ENCODE measurements at regions not wholly inside any gene's neighbourhood (a gene's known extent, or its start where the extent isn't known, plus 50 kb on each side); places are given as distances from the start of the nearest gene placed in this dataset.
A peak's percentile ranks its signal among the peaks of the same experiment; 100 is the strongest.

- Histone ChIP-seq H3K27ac (no peak overlapping the region), H3K4me1 (no peaks in the 10 kb centered on the region), H3K4me3 (no peak overlapping the region), H3K36me3 (no peaks in the 10 kb centered on the region), H3K9me3 (no peaks in the 10 kb centered on the region), H3K27me3 (no peaks in the 10 kb centered on the region)
- intact Hi-C loops (cut with DNase I; ENCODE audit: low total_unique reads) = no loop called here
- no peak for DNase-seq (ENCODE audit: low spot score in 2 of 2)
- TF ChIP-seq POLR2A (IDR thresholded peaks at IDR 0.05) = no peak
- TF ChIP-seq POLR2AphosphoS5 (IDR thresholded peaks at IDR 0.05) = no peak
- TF ChIP-seq CTCF (IDR thresholded peaks at IDR 0.05) = no peak
Observed at GRCh38 chr14:45819107-45819506, 566.1 kb upstream of the MIS18BP1 start.

- Histone ChIP-seq H3K27me3 (no peaks in the 10 kb centered on the region), H3K9me3 (no peaks in the 10 kb centered on the region), H3K27ac (no peak overlapping the region), H3K4me3 (no peak overlapping the region), H3K4me1 (peaks cover 0 to 3% of the 10 kb centered on the region in 2 donors), H3K36me3 (no peaks in the 10 kb centered on the region)
- intact Hi-C loops (cut with DNase I; ENCODE audit: low total_unique reads) = no loop called here
- peak in 1 of 2 donors; percentile 17 for DNase-seq (ENCODE audit: low spot score in 2 of 2)
- TF ChIP-seq CTCF (IDR thresholded peaks at IDR 0.05) (no peak), POLR2AphosphoS5 (IDR thresholded peaks at IDR 0.05) (no peak), POLR2A (IDR thresholded peaks at IDR 0.05) (no peak)
Observed at GRCh38 chr14:45811155-45811554, 558.2 kb upstream of the MIS18BP1 start.

GRCh38 chr14:45810152-45810872, 557.3 kb upstream of the MIS18BP1 start:
- H3K9me3 ChIP-seq = no peaks in the 10 kb centered on the region
- intact Hi-C loops (cut with DNase I; ENCODE audit: low total_unique reads) = no loop called here
- no peak for DNase-seq (ENCODE audit: low spot score in 2 of 2)
- no peak overlapping the region for H3K27ac ChIP-seq
- no peaks in the 10 kb centered on the region for H3K27me3 ChIP-seq
- no peak overlapping the region for H3K4me3 ChIP-seq
- H3K4me1 ChIP-seq = peaks cover 0 to 3% of the 10 kb centered on the region in 2 donors
- H3K36me3 ChIP-seq = no peaks in the 10 kb centered on the region
- no peak for TF ChIP-seq POLR2A (IDR thresholded peaks at IDR 0.05)
- TF ChIP-seq CTCF (IDR thresholded peaks at IDR 0.05) = no peak
- TF ChIP-seq POLR2AphosphoS5 (IDR thresholded peaks at IDR 0.05) = no peak

GRCh38 chr14:45807178-45807899, 554.3 kb upstream of the MIS18BP1 start:
- intact Hi-C loops (cut with DNase I; ENCODE audit: low total_unique reads) = no loop called here
- Histone ChIP-seq H3K4me1 (peaks cover 0 to 3% of the 10 kb centered on the region in 2 donors), H3K36me3 (no peaks in the 10 kb centered on the region), H3K27me3 (no peaks in the 10 kb centered on the region), H3K27ac (no peak overlapping the region), H3K9me3 (no peaks in the 10 kb centered on the region), H3K4me3 (no peak overlapping the region)
- DNase-seq (ENCODE audit: low spot score in 2 of 2) = no peak
- TF ChIP-seq POLR2AphosphoS5 (IDR thresholded peaks at IDR 0.05) = no peak
- no peak for TF ChIP-seq CTCF (IDR thresholded peaks at IDR 0.05)
- no peak for TF ChIP-seq POLR2A (IDR thresholded peaks at IDR 0.05)

- TF ChIP-seq POLR2AphosphoS5 (IDR thresholded peaks at IDR 0.05) (no peak), CTCF (IDR thresholded peaks at IDR 0.05) (no peak), POLR2A (IDR thresholded peaks at IDR 0.05) (no peak)
- Histone ChIP-seq H3K9me3 (no peaks in the 10 kb centered on the region), H3K27me3 (no peaks in the 10 kb centered on the region), H3K4me1 (no peaks in the 10 kb centered on the region), H3K4me3 (no peak overlapping the region), H3K36me3 (no peaks in the 10 kb centered on the region), H3K27ac (no peak overlapping the region)
- intact Hi-C loops (cut with DNase I; ENCODE audit: low total_unique reads) = no loop called here
- DNase-seq (ENCODE audit: low spot score in 2 of 2) = no peak
Observed at GRCh38 chr14:45799511-45799910, 546.5 kb upstream of the MIS18BP1 start.
